ENCODE measurements at regions not wholly inside any gene's neighbourhood (a gene's known extent, or its start where the extent isn't known, plus 50 kb on each side); places are given as distances from the start of the nearest gene placed in this dataset.
"Not testable (repeated sequence)": the region's sequence is repeated elsewhere in the genome, so short reads cannot be mapped to it uniquely, and the experiment has no call there.

GRCh38 chr1:224004552-224005315 lies 109.2 kb upstream of the FBXO28 start:
- H3K9ac ChIP-seq (ENCODE audit: insufficient read depth, low read length, poor library complexity, severe bottlenecking); H3K4me2 ChIP-seq (replicated peaks; ENCODE audit: extremely low read depth, low read length, poor library complexity, severe bottlenecking); H3K4me1 ChIP-seq (ENCODE audit: control insufficient read depth in 1 of 2, insufficient read depth in 2 of 2, low read length in 2 of 2); H3K36me3 ChIP-seq (replicated peaks in 1 of 2; ENCODE audit: control insufficient read depth in 1 of 2, insufficient read depth in 2 of 2, low read length in 2 of 2); H3K79me2 ChIP-seq (ENCODE audit: insufficient read depth, low read length); intact Hi-C loops (cut with micrococcal nuclease); H3K27me3 Mint-ChIP-seq (ENCODE audit: low read depth in 3 of 3); H3K4me3 Mint-ChIP-seq; H3K27ac ChIP-seq (ENCODE audit: low read depth in 1 of 2, low read length in 2 of 2); H2AFZ ChIP-seq (ENCODE audit: insufficient read depth, low read depth, low read length, poor library complexity, severe bottlenecking); H3K4me1 Mint-ChIP-seq; H3K9me3 ChIP-seq (replicated peaks in 1 of 2; ENCODE audit: control insufficient read depth in 1 of 2, insufficient read depth in 1 of 2, low read length in 2 of 2); H4K20me1 ChIP-seq (ENCODE audit: insufficient read depth, low read length); H3K9me3 Mint-ChIP-seq; H3K4me3 ChIP-seq (replicated peaks in 1 of 3; ENCODE audit: low read depth in 2 of 3, low read length in 3 of 3); H3K27me3 ChIP-seq (ENCODE audit: control insufficient read depth in 2 of 2, insufficient read depth in 2 of 2, low read length in 2 of 2): not testable (repeated sequence)
- Mint-ChIP-seq H3K27ac (peak overlapping the region in 3 of 7 donors; percentile 23 to 72 (median 57)), H3K36me3 (peaks cover 26 to 27% of the 10 kb centered on the region in 2 donors)
- DNase-seq: peak; percentile 7 to 43 (median 35)
- no CpG with 5 or more reads among the region's 4 CpGs for WGBS (ENCODE audit: insufficient coverage)
- peak; percentile 58 for TF ChIP-seq CTCF (IDR thresholded peaks at IDR 0.05)

GRCh38 chr1:224003896-224004295 lies 110.0 kb upstream of the FBXO28 start:
- H3K9me3 ChIP-seq (replicated peaks in 1 of 2; ENCODE audit: control insufficient read depth in 1 of 2, insufficient read depth in 1 of 2, low read length in 2 of 2); H3K4me3 Mint-ChIP-seq; H3K9ac ChIP-seq (ENCODE audit: insufficient read depth, low read length, poor library complexity, severe bottlenecking); H4K20me1 ChIP-seq (ENCODE audit: insufficient read depth, low read length); H3K4me3 ChIP-seq (replicated peaks in 1 of 3; ENCODE audit: low read depth in 2 of 3, low read length in 3 of 3); H3K27ac ChIP-seq (ENCODE audit: low read depth in 1 of 2, low read length in 2 of 2); H3K79me2 ChIP-seq (ENCODE audit: insufficient read depth, low read length); H3K4me1 Mint-ChIP-seq; H3K9me3 Mint-ChIP-seq; H3K36me3 ChIP-seq (replicated peaks in 1 of 2; ENCODE audit: control insufficient read depth in 1 of 2, insufficient read depth in 2 of 2, low read length in 2 of 2); H3K4me2 ChIP-seq (replicated peaks; ENCODE audit: extremely low read depth, low read length, poor library complexity, severe bottlenecking); H3K27me3 Mint-ChIP-seq (ENCODE audit: low read depth in 3 of 3); DNase-seq; H3K4me1 ChIP-seq (ENCODE audit: control insufficient read depth in 1 of 2, insufficient read depth in 2 of 2, low read length in 2 of 2); H3K27me3 ChIP-seq (ENCODE audit: control insufficient read depth in 2 of 2, insufficient read depth in 2 of 2, low read length in 2 of 2); intact Hi-C loops (cut with micrococcal nuclease); H2AFZ ChIP-seq (ENCODE audit: insufficient read depth, low read depth, low read length, poor library complexity, severe bottlenecking): not testable (repeated sequence)
- H3K36me3 Mint-ChIP-seq: peaks cover 25 to 26% of the 10 kb centered on the region in 2 donors
- peak overlapping the region in 2 of 7 donors; percentile 26 to 80 for H3K27ac Mint-ChIP-seq
- no CpG with 5 or more reads among the region's 1 CpG for WGBS (ENCODE audit: insufficient coverage)

GRCh38 chr1:224001757-224002156 lies 112.2 kb upstream of the FBXO28 start:
- WGBS (ENCODE audit: insufficient coverage): no CpG with 5 or more reads among the region's 2 CpGs
- H3K27me3 Mint-ChIP-seq (ENCODE audit: low read depth in 3 of 3); H3K27ac ChIP-seq (ENCODE audit: low read depth in 1 of 2, low read length in 2 of 2); H3K27ac Mint-ChIP-seq; H3K9ac ChIP-seq (ENCODE audit: insufficient read depth, low read length, poor library complexity, severe bottlenecking); H3K9me3 ChIP-seq (replicated peaks in 1 of 2; ENCODE audit: control insufficient read depth in 1 of 2, insufficient read depth in 1 of 2, low read length in 2 of 2); H2AFZ ChIP-seq (ENCODE audit: insufficient read depth, low read depth, low read length, poor library complexity, severe bottlenecking); H3K36me3 ChIP-seq (replicated peaks in 1 of 2; ENCODE audit: control insufficient read depth in 1 of 2, insufficient read depth in 2 of 2, low read length in 2 of 2); H3K4me3 ChIP-seq (replicated peaks in 1 of 3; ENCODE audit: low read depth in 2 of 3, low read length in 3 of 3); H3K79me2 ChIP-seq (ENCODE audit: insufficient read depth, low read length); H3K4me2 ChIP-seq (replicated peaks; ENCODE audit: extremely low read depth, low read length, poor library complexity, severe bottlenecking); H3K4me3 Mint-ChIP-seq; intact Hi-C loops (cut with micrococcal nuclease); H4K20me1 ChIP-seq (ENCODE audit: insufficient read depth, low read length); H3K9me3 Mint-ChIP-seq; H3K27me3 ChIP-seq (ENCODE audit: control insufficient read depth in 2 of 2, insufficient read depth in 2 of 2, low read length in 2 of 2); DNase-seq: not testable (repeated sequence)
- H3K36me3 Mint-ChIP-seq: peaks cover 13 to 18% of the 10 kb centered on the region in 2 donors
- peaks cover 4 to 10% of the 10 kb centered on the region in 2 donors for H3K4me1 ChIP-seq (ENCODE audit: control insufficient read depth in 1 of 2, insufficient read depth in 2 of 2, low read length in 2 of 2)
- H3K4me1 Mint-ChIP-seq: peaks cover 17% of the 10 kb centered on the region

- H3K9me3 ChIP-seq (replicated peaks in 1 of 2; ENCODE audit: control insufficient read depth in 1 of 2, insufficient read depth in 1 of 2, low read length in 2 of 2); H3K27ac Mint-ChIP-seq; H3K36me3 Mint-ChIP-seq; H3K4me3 Mint-ChIP-seq; H3K9ac ChIP-seq (ENCODE audit: insufficient read depth, low read length, poor library complexity, severe bottlenecking); H3K27me3 Mint-ChIP-seq (ENCODE audit: low read depth in 3 of 3); H2AFZ ChIP-seq (ENCODE audit: insufficient read depth, low read depth, low read length, poor library complexity, severe bottlenecking); H3K9me3 Mint-ChIP-seq; H3K27me3 ChIP-seq (ENCODE audit: control insufficient read depth in 2 of 2, insufficient read depth in 2 of 2, low read length in 2 of 2); DNase-seq; H3K36me3 ChIP-seq (replicated peaks in 1 of 2; ENCODE audit: control insufficient read depth in 1 of 2, insufficient read depth in 2 of 2, low read length in 2 of 2); H3K4me3 ChIP-seq (replicated peaks in 1 of 3; ENCODE audit: low read depth in 2 of 3, low read length in 3 of 3); H3K4me2 ChIP-seq (replicated peaks; ENCODE audit: extremely low read depth, low read length, poor library complexity, severe bottlenecking); H3K79me2 ChIP-seq (ENCODE audit: insufficient read depth, low read length); H3K27ac ChIP-seq (ENCODE audit: low read depth in 1 of 2, low read length in 2 of 2); intact Hi-C loops (cut with micrococcal nuclease); H4K20me1 ChIP-seq (ENCODE audit: insufficient read depth, low read length): not testable (repeated sequence)
- 100% methylated on average over 3 of the region's 4 CpGs for WGBS (ENCODE audit: insufficient coverage)
- peaks cover 17% of the 10 kb centered on the region for H3K4me1 Mint-ChIP-seq
- H3K4me1 ChIP-seq (ENCODE audit: control insufficient read depth in 1 of 2, insufficient read depth in 2 of 2, low read length in 2 of 2): peaks cover 4 to 10% of the 10 kb centered on the region in 2 donors
These were observed 114.2 kb upstream of the FBXO28 start for GRCh38 chr1:223999761-224000160.

Data from CD14-positive monocyte (primary cell).